Stomach (tissue), 4 donors: ENCODE measurements at regions not wholly inside any gene's neighbourhood (a gene's known extent, or its start where the extent isn't known, plus 50 kb on each side); places are given as distances from the start of the nearest gene placed in this dataset.

Experiments used
- EP300 ChIP-seq: sonication (generic); formaldehyde crosslinking; IDR thresholded peaks from one replicate; pipeline ENCODE4 v1.6.1; 2017; ENCODE audit warnings: antibody characterized with exemption
- POLR2A ChIP-seq, 4 donors: fragments of 450-650 bp; IDR thresholded peaks; one replicate each; pipeline ENCODE4 v1.6.1; 2016; ENCODE audit warnings: antibody characterized with exemption in 4 of 4, control low read depth in 2 of 4, mild to moderate bottlenecking in 1 of 4, moderate library complexity in 1 of 4
- POLR2AphosphoS5 ChIP-seq, 3 donors: sonication (generic); formaldehyde crosslinking; IDR thresholded peaks; one replicate each; pipeline ENCODE4 v1.6.1; 2016; ENCODE audit warnings: antibody characterized with exemption in 3 of 3

DNA sequence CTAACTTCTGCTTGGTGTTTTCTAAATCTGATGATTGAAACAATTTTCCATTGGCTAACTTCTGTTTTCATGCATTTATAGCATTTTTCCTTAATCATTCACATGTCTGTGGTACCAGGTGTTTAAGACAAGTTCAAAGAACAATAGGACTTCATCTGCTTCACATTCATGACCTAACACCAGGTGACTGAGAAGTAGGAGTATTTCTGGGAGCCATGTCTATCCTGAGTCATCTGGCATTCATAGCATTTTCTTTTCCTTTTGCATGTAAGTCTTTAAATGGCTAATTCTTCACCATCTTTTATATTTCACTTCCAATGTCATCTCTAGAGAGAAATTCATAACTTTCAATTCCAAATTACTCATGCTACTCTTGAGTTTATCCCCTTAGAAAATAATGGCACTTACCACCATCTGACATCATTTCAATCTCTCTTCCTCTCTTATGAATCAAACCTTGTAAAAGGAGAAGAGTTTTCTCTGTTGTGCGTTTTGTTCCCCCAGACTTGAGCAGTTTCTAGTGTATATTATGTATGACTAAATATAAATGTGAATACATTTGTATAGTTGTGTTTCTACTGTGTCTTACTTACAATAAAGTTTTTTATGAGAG, 1196.1 kb upstream of the CDH9 start:
- no peak for TF ChIP-seq POLR2A (IDR thresholded peaks at IDR 0.05)
- no peak for TF ChIP-seq EP300
- no peak for TF ChIP-seq POLR2AphosphoS5 (IDR thresholded peaks at IDR 0.05)
